HG03378 (cell line): ENCODE measurements at regions not wholly inside any gene's neighbourhood (a gene's known extent, or its start where the extent isn't known, plus 50 kb on each side); places are given as distances from the start of the nearest gene placed in this dataset.

Source experiments
- ATAC-seq: cut with Tn5 transposase; IDR thresholded peaks from one replicate; pipeline ENCODE4 v1.9.1; 2021; ENCODE audit warnings: mild to moderate bottlenecking, moderate library complexity; ENCODE audit not compliant: unreplicated experiment

- ATAC-seq = no peak
These were observed 282.9 kb upstream of the ATP10B start for GRCh38 chr5:161134956-161135355.

- ATAC-seq = no peak
These were observed 282.1 kb upstream of the ATP10B start for GRCh38 chr5:161134083-161134482.

- no peak for ATAC-seq
These were observed 263.9 kb upstream of the ATP10B start for GRCh38 chr5:161115941-161116340.

GRCh38 chr5:161112371-161112770 lies 260.4 kb upstream of the ATP10B start:
- ATAC-seq = no peak

- no peak for ATAC-seq
These were observed 253.5 kb upstream of the ATP10B start for GRCh38 chr5:161105525-161105924.

DNA sequence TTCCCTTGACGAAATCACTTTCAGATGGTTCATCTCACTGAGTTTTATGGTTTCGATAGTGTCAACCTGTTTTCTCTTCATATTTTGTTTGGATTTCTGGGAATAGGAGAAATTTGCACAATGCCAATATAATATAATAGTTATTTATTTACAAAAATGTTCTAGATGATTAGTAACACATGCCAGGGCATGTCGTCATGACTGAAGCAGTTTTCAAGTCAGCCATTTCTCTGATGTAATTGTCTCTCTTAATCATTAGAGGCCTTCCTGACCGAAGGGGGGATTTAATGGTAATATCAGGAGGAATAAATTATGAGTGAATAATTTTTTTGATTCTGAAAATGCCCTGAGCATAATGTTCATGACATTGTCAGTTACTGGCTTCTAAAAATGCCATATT lies 246.5 kb upstream of the ATP10B start:
- ATAC-seq = no peak

- no peak for ATAC-seq
These were observed 244.6 kb upstream of the ATP10B start for GRCh38 chr5:161096581-161096980.

DNA sequence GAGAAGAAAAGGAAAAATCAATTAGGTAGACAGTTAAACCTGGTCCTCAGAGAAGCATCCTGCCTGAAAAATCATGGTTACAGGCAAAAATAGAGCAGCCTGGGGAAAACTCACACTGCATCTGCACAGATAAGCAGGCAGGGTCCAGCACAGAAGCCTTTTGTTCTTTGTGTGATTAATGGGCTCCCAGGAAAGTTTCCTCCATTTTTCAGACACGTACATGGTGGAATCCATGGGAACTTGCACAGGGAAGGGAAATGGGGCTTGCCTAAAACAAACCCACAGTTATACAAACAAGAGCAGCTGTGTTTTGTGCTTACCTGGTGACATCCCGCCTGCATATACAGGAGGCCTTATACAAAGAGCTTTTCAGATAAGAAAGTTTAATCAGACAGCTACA lies 243.9 kb upstream of the ATP10B start:
- ATAC-seq = no peak

GRCh38 chr5:161094411-161094810 lies 242.4 kb upstream of the ATP10B start:
- no peak for ATAC-seq

DNA sequence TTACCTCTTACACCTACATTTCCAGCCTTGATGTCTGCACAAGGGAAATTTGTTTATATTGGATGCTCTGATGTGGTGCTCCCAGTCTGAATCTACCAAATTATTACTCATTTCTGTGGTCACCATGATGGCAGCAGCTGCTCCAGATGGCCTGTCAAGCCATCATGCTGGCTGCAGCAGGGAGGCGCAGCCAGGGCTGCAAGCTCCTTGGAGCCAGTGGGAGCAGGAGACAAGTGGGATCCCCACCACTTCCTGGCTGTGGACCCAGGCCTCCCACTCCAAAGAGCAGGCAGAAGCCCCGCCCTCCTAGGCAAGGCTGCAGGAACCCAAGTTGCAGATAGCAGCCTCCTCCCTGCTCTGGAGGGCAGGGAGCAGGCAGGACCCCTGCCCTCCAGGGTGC lies 241.1 kb upstream of the ATP10B start:
- ATAC-seq = no peak

- ATAC-seq = no peak
These were observed 237.6 kb upstream of the ATP10B start for GRCh38 chr5:161089569-161089968.

DNA sequence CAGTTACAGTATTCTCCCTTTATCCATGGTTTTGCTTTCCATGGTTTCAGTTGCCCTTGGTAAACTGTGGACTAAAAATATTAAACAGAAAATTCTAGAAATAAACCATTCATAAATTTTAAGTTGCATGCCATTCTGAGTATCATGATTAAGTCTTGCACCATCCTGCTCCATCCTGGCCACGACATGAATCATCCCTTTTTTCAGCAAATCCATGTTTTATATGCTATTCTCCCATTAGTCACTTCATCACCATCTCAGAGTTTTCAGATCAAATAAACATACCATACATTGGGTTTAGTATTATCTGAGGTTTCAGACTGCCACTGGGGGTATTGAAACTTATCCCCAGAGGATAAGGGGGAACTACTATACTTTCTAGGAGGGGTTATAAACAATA lies 234.4 kb upstream of the ATP10B start:
- ATAC-seq = no peak

DNA sequence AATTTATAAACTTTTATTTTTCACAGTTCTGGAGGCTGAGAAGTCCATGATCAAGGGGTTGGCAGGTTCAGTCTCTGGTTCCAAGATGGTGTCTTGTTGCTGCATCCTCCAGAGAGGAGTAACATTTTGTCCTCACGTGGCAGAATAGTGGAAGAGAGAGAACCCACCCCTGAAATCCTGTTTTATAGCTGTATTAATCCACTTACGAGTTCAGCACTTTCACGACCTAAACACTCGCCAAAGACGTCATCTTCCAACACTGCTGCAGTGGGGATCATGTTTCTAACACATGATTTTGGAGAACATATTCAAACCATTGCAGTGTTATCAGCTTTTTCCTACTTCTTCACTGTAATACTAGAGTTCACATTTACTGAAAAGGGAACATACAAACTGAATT lies 233.0 kb upstream of the ATP10B start:
- ATAC-seq = no peak

GRCh38 chr5:161084115-161084514 lies 232.1 kb upstream of the ATP10B start:
- no peak for ATAC-seq

- no peak for ATAC-seq
These were observed 226.8 kb upstream of the ATP10B start for GRCh38 chr5:161078793-161079192.

DNA sequence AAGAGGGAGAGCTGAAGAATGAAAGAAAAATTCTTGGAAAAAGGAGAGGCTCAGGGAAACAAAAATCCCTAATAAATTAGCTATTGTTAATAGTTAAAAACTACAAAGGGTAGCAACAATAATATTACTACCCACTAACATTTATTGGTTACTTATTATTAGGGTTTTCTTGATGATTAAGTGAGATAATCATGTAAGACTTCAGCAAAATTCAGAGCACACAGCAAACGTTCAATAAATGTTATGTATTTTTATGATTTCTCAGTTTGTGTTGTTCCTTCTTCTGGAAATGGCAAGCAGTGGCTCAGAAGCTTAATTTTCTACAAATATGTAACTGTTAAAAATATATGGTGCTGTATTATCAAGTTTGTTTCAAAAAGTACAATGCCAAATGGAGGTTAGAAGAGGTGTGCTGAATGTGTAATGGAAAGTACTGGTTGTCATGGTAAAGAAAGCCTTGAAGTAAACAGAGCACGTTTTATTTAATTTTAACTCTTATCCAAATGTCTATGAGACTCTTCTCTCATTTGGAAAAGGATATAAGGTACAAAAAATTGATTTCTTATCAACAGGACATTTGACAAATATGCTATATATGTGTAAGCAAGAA lies 226.0 kb upstream of the ATP10B start:
- ATAC-seq = no peak

DNA sequence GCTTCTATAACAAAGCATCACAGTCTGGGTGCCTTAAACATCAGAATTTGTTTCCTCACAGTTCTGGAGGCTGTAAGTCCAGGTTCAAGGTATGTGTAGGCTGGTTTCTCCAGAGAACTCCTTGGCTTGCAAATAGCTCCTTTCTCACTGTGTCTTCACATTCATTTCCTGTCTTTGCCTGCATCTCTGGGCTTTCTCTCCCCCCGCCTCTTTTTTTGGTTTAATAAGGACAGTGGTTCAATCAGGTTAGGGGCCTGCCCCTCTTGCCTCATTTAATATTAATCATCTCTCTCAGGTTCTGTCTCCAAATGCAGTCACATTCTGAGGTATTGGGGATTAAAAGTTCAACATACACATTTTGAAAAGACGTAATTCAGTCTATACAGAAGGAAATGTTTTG lies 225.5 kb upstream of the ATP10B start:
- no peak for ATAC-seq

- ATAC-seq = no peak
These were observed 212.8 kb upstream of the ATP10B start for GRCh38 chr5:161064781-161065180.

DNA sequence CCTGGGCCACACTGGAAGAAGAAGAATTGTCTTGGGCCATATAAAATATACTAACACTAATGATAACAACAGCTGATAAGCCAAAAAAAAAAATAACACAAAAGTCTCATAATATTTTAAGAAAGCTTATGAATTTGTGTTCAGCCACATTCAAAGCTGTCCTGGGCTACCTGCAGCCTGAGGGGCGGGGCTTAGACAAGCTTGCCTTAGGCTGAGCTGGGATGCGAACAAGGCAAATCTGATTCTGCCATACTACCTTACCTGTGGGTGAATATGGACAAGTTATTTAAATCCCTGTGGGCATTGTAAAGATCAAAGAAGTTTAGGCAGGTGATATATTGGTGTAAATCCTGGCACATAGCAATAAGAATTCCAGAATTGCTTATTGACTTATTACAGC lies 212.3 kb upstream of the ATP10B start:
- no peak for ATAC-seq

- no peak for ATAC-seq
These were observed 206.8 kb upstream of the ATP10B start for GRCh38 chr5:161058781-161059180.

- ATAC-seq = no peak
These were observed 200.0 kb upstream of the ATP10B start for GRCh38 chr5:161051920-161052500.

DNA sequence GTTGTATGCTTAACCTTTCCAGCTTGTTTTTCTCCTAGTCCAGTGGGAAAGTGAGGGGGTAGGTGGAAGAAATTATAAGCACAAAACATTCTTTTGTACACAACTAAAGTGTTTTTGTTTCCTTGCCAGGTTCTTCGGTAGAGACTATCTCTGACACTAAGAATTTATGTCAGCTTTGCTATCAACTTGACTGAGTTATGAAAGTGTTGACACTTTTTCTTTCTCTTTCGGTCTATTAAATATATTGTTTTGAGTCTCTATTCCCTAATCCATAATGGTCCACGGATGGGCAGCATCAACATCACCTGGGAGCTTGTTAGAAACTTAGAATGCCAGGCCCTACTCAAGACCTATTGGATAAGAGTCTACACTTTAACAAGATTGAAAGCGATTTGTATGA lies 195.0 kb upstream of the ATP10B start:
- no peak for ATAC-seq

- ATAC-seq = no peak
These were observed 190.9 kb upstream of the ATP10B start for GRCh38 chr5:161042862-161043261.
